SU-DHL-6 (cell line): ENCODE measurements at regions not wholly inside any gene's neighbourhood (a gene's known extent, or its start where the extent isn't known, plus 50 kb on each side); places are given as distances from the start of the nearest gene placed in this dataset.

Source experiments
- H2AFZ ChIP-seq: fragments of 200-600 bp; sonication (generic); 2 replicates; pipeline ENCODE4 v1.6.1; 2014; ENCODE audit warnings: low read depth, mild to moderate bottlenecking, moderate library complexity, mixed read lengths, antibody characterized with exemption, low read length; ENCODE audit not compliant: severe bottlenecking
- H3F3A ChIP-seq: fragments of 200-600 bp; shearing (Covaris generic); 2 replicates; pipeline ENCODE4 v1.6.0; 2016; ENCODE audit warnings: antibody characterized with exemption, mild to moderate bottlenecking; ENCODE audit not compliant: insufficient read depth
- H3K27ac ChIP-seq: fragments of 200-600 bp; sonication (generic); 2 replicates; pipeline ENCODE4 v1.5.1; 2016; ENCODE audit warnings: low read depth, mild to moderate bottlenecking, low read length, moderate library complexity, mixed read lengths
- H3K27me3 ChIP-seq: fragments of 200-600 bp; sonication (generic), shearing (Covaris generic); 2 replicates; pipeline ENCODE4 v1.6.0; 2014; ENCODE audit warnings: mild to moderate bottlenecking, low read length
- H3K36me3 ChIP-seq: fragments of 200-600 bp; sonication (generic); 2 replicates; pipeline ENCODE4 v1.6.1; 2014; ENCODE audit warnings: mild to moderate bottlenecking, low read length, mixed read lengths
- H3K4me2 ChIP-seq: fragments of 300-600, 200-600 bp; shearing (Covaris generic), sonication (generic); 2 replicates; pipeline ENCODE4 v1.6.0; 2014; ENCODE audit warnings: low read length, low read depth, mild to moderate bottlenecking; ENCODE audit not compliant: poor library complexity, severe bottlenecking
- H3K4me3 ChIP-seq: fragments of 200-600 bp; sonication (generic); 2 replicates; pipeline ENCODE4 v1.5.1; 2014; ENCODE audit warnings: antibody characterized with exemption, low read length, mild to moderate bottlenecking, mixed read lengths; ENCODE audit not compliant: insufficient read depth, poor library complexity, severe bottlenecking
- H3K79me2 ChIP-seq: fragments of 200-600 bp; sonication (generic); 2 replicates; pipeline ENCODE4 v1.6.1; 2014; ENCODE audit warnings: mild to moderate bottlenecking, low read length, moderate library complexity; ENCODE audit not compliant: insufficient read depth
- H3K9ac ChIP-seq: fragments of 200-600 bp; sonication (generic); 2 replicates; pipeline ENCODE4 v1.7.0; 2014; ENCODE audit warnings: mild to moderate bottlenecking, low read length
- H3K9me2 ChIP-seq: fragments of 200-600 bp; sonication (generic); replicated peaks from 2 replicates; pipeline ENCODE4 v1.6.1; 2014; ENCODE audit warnings: low read length; ENCODE audit not compliant: insufficient read depth
- H3K9me3 ChIP-seq: fragments of 200-600 bp; sonication (generic); 2 replicates; pipeline ENCODE4 v1.6.1; 2014; ENCODE audit warnings: low read length, mixed read lengths; ENCODE audit not compliant: insufficient read depth
- H4K20me1 ChIP-seq: fragments of 200-600 bp; sonication (generic); 2 replicates; pipeline ENCODE4 v1.6.1; 2014; ENCODE audit warnings: low read depth, mild to moderate bottlenecking, antibody characterized with exemption, low read length, moderate library complexity, mixed read lengths
- EZH2phosphoT487 ChIP-seq: fragments of 200-600 bp; sonication (generic), shearing (Covaris generic); conservative IDR thresholded peaks from 2 replicates; pipeline ENCODE4 v1.6.1; 2018; ENCODE audit warnings: mild to moderate bottlenecking, antibody characterized with exemption, low read length, moderate library complexity, mixed read lengths
- TF ChIP-seq, protein P1 (sequence below): fragments of 200-600 bp; sonication (generic); IDR thresholded peaks from one replicate; pipeline ENCODE4 v1.5.1; 2017; ENCODE audit warnings: antibody characterized with exemption, mild to moderate bottlenecking, low read length, moderate library complexity; ENCODE audit not compliant: insufficient read depth, poor library complexity, severe bottlenecking

DNA sequence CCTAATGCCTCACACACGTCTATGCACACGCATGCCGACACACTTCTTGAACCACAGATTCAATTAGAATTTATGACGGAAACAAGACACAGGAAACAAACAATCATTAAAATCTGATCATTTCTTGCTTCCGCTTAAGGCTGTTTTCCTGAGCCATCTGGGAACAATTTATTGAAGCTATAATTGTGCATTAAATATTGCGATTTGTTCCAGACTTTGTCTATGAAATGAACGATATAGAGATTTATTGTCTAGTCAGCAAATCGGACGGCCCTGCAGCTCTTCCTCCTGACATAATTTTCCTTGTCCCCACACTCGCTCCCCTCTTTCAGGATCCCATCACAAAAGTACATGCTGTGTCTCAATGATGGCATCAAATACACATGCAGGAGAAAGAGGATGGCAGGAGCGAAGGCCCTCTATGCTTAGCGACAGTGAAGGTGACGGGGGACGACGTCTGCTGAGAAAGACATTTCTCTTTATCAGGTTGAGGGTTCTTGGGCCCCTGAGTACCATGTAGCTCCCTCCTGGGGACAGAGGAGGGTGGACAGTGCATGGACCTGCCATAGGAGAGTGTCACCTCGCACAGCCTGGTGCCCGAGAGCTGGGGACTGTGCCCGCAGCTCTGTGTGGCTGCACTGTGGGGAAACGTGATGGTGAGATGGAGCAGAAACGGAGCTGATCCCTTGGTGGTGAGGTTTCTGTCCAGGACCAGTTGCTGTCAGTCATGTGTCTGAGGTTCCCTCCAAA, 157.3 kb downstream of the ACKR3 start:
- no peaks in the 10 kb centered on the region for H3F3A ChIP-seq
- no peaks in the 10 kb centered on the region for H3K79me2 ChIP-seq
- no peak overlapping the region for H3K4me2 ChIP-seq
- TF ChIP-seq, protein P1, sequence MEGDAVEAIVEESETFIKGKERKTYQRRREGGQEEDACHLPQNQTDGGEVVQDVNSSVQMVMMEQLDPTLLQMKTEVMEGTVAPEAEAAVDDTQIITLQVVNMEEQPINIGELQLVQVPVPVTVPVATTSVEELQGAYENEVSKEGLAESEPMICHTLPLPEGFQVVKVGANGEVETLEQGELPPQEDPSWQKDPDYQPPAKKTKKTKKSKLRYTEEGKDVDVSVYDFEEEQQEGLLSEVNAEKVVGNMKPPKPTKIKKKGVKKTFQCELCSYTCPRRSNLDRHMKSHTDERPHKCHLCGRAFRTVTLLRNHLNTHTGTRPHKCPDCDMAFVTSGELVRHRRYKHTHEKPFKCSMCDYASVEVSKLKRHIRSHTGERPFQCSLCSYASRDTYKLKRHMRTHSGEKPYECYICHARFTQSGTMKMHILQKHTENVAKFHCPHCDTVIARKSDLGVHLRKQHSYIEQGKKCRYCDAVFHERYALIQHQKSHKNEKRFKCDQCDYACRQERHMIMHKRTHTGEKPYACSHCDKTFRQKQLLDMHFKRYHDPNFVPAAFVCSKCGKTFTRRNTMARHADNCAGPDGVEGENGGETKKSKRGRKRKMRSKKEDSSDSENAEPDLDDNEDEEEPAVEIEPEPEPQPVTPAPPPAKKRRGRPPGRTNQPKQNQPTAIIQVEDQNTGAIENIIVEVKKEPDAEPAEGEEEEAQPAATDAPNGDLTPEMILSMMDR: no peak
- no peak for TF ChIP-seq EZH2phosphoT487
- no peaks in the 10 kb centered on the region for H3K27me3 ChIP-seq
- no peak overlapping the region for H3K9ac ChIP-seq
- no peak overlapping the region for H3K4me3 ChIP-seq
- no peaks in the 10 kb centered on the region for H3K9me3 ChIP-seq
- H3K27ac ChIP-seq: no peak overlapping the region
- no peaks in the 10 kb centered on the region for H4K20me1 ChIP-seq
- no peaks in the 10 kb centered on the region for H3K36me3 ChIP-seq
- no peaks in the 10 kb centered on the region for H3K9me2 ChIP-seq
- H2AFZ ChIP-seq: no peak overlapping the region

DNA sequence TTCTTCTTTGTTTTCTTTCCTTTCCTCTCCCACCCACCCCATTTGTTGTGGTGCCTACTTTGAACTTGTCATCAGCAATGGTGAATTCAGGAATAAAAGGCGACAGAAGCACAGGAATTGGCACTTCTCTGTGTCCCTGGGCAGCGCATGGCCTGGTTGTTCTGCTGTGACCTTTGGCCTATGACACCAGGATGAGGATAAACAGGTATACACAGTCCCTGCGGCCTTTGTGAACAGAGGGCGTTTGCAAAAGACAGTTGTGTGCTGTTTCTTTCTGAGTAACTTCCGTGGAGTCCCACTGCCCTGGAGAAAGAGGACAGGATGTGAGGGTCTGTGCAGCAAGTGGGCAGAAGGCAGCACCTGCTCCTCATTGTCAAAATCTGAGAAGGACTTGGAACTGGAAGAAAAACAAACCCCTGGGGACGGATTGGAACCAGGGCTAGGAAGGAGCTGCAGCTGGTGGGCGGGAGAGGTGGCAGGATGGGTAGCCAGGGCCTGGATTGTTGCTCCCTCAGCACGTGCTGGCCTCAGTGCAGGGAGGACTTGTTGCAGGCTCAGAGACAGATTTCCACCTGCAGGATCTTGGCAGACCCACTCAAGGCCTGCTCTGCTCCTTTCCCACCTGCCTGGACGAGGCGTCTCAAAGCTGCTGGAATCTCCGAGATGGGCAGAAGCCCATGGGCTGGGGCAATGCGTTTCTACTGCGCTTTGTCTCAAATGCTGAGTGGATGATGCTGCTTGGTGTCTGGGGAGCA, 159.5 kb downstream of the ACKR3 start:
- H3K36me3 ChIP-seq: no peaks in the 10 kb centered on the region
- H3K4me3 ChIP-seq: no peak overlapping the region
- no peak for TF ChIP-seq EZH2phosphoT487
- TF ChIP-seq, protein P1: no peak
- no peak overlapping the region for H2AFZ ChIP-seq
- no peak overlapping the region for H3K9ac ChIP-seq
- no peaks in the 10 kb centered on the region for H3K9me3 ChIP-seq
- H3K9me2 ChIP-seq: no peaks in the 10 kb centered on the region
- no peak overlapping the region for H3K27ac ChIP-seq
- H4K20me1 ChIP-seq: no peaks in the 10 kb centered on the region
- H3F3A ChIP-seq: no peaks in the 10 kb centered on the region
- no peak overlapping the region for H3K4me2 ChIP-seq
- H3K79me2 ChIP-seq: no peaks in the 10 kb centered on the region
- no peaks in the 10 kb centered on the region for H3K27me3 ChIP-seq

DNA sequence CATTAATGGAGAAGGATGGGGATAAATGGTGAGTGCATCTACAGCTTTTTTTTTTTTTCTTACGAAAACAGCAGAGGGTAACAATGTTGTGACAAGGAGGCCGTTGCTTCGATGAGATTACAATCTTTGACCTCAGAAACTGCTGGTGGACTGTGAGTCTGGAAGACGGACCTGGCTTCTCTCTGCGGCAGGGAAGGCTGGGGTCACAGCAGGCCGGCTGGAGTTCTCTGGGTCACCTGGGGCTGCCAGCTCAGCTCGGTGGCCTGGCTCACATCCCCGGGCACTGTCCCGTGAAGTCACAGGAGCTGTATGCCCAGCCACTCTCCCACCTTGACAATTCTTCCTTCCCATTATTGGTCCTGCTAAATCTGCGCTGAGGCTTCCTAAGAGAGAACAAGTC, 160.8 kb downstream of the ACKR3 start:
- TF ChIP-seq, protein P1: no peak
- no peak for TF ChIP-seq EZH2phosphoT487
- no peaks in the 10 kb centered on the region for H3K9me3 ChIP-seq
- H3K36me3 ChIP-seq: no peaks in the 10 kb centered on the region
- H3K27me3 ChIP-seq: no peaks in the 10 kb centered on the region
- H3F3A ChIP-seq: no peaks in the 10 kb centered on the region
- H3K9ac ChIP-seq: no peak overlapping the region
- no peak overlapping the region for H3K4me3 ChIP-seq
- no peaks in the 10 kb centered on the region for H3K79me2 ChIP-seq
- no peak overlapping the region for H3K27ac ChIP-seq
- H3K9me2 ChIP-seq: no peaks in the 10 kb centered on the region
- H4K20me1 ChIP-seq: no peaks in the 10 kb centered on the region
- no peak overlapping the region for H3K4me2 ChIP-seq
- no peak overlapping the region for H2AFZ ChIP-seq
